ENCODE measurements at regions not wholly inside any gene's neighbourhood (a gene's known extent, or its start where the extent isn't known, plus 50 kb on each side); places are given as distances from the start of the nearest gene placed in this dataset.

- no peak for TF ChIP-seq REST (IDR thresholded peaks at IDR 0.05; ENCODE audit: insufficient read depth in 1 of 2, low read depth in 2 of 2, low read length in 2 of 2)
- no peak for TF ChIP-seq POLR2AphosphoS5 (IDR thresholded peaks at IDR 0.05; ENCODE audit: low read depth, low read length)
Observed at GRCh38 chr15:45855907-45856579, 221.2 kb downstream of the SQOR start.
